Stomach (tissue), 4 donors: ENCODE measurements at regions not wholly inside any gene's neighbourhood (a gene's known extent, or its start where the extent isn't known, plus 50 kb on each side); places are given as distances from the start of the nearest gene placed in this dataset.

ENCODE experiments used
- EP300 ChIP-seq: sonication (generic); formaldehyde crosslinking; IDR thresholded peaks from one replicate; pipeline ENCODE4 v1.6.1; 2017; ENCODE audit warnings: antibody characterized with exemption
- POLR2A ChIP-seq, 4 donors: fragments of 450-650 bp; IDR thresholded peaks; one replicate each; pipeline ENCODE4 v1.6.1; 2016; ENCODE audit warnings: antibody characterized with exemption in 4 of 4, control low read depth in 2 of 4, mild to moderate bottlenecking in 1 of 4, moderate library complexity in 1 of 4

GRCh38 chr11:97419729-97420128, 1029.9 kb downstream of the JRKL start:
- TF ChIP-seq EP300 (no peak), POLR2A (IDR thresholded peaks at IDR 0.05) (no peak)
